Skeletal muscle satellite cell (primary cell): ENCODE measurements at regions not wholly inside any gene's neighbourhood (a gene's known extent, or its start where the extent isn't known, plus 50 kb on each side); places are given as distances from the start of the nearest gene placed in this dataset.
"Not testable (repeated sequence)": the region's sequence is repeated elsewhere in the genome, so short reads cannot be mapped to it uniquely, and the experiment has no call there.

Experiments
- H3K27me3 ChIP-seq: 2 replicates; pipeline ENCODE4 v1.7.0; 2013; ENCODE audit warnings: low read length; ENCODE audit not compliant: control insufficient read depth, insufficient read depth
- H3K36me3 ChIP-seq: 2 replicates; pipeline ENCODE4 v1.7.0; 2013; ENCODE audit warnings: mild to moderate bottlenecking, control low read depth, low read length; ENCODE audit not compliant: insufficient read depth
- H3K4me1 ChIP-seq: 2 replicates; pipeline ENCODE4 v1.7.0; 2013; ENCODE audit warnings: low read length; ENCODE audit not compliant: control insufficient read depth, insufficient read depth
- H3K4me2 ChIP-seq: 2 replicates; pipeline ENCODE4 v1.7.0; 2013; ENCODE audit warnings: mild to moderate bottlenecking, low read length
- H3K4me3 ChIP-seq: 2 replicates; pipeline ENCODE4 v1.7.0; 2013; ENCODE audit warnings: low read length
- H3K9ac ChIP-seq: 2 replicates; pipeline ENCODE4 v1.7.0; 2013; ENCODE audit warnings: mild to moderate bottlenecking, low read depth, low read length, moderate library complexity
- H3K9me3 ChIP-seq: replicated peaks from 2 replicates; pipeline ENCODE4 v1.7.0; 2013; ENCODE audit warnings: mild to moderate bottlenecking, control low read depth, low read length

DNA sequence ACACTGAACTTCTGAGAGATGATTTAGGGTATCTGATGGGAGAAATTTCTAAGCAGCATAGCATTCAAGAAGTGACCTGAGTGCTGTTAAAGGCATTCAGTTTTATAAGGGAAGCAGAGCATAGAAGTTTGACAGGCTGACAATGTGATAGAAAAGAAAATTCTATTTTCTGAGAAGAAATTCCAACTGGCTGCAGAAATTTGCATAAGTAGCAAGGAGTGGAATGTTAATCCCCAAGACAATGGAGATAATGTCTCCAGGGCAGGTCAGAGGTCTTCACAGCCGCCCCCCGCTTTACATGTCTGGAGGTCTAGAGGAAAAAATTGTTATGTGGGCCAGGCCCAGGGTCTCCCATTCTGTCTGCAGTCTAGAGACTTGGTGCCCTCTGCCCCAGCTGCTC, 1361.8 kb upstream of the EYS start:
- Histone ChIP-seq H3K36me3 (no peaks in the 10 kb centered on the region), H3K9ac (no peak overlapping the region), H3K9me3 (peaks cover 3% of the 10 kb centered on the region), H3K4me2 (no peak overlapping the region), H3K4me1 (no peaks in the 10 kb centered on the region), H3K4me3 (no peak overlapping the region), H3K27me3 (no peaks in the 10 kb centered on the region)

DNA sequence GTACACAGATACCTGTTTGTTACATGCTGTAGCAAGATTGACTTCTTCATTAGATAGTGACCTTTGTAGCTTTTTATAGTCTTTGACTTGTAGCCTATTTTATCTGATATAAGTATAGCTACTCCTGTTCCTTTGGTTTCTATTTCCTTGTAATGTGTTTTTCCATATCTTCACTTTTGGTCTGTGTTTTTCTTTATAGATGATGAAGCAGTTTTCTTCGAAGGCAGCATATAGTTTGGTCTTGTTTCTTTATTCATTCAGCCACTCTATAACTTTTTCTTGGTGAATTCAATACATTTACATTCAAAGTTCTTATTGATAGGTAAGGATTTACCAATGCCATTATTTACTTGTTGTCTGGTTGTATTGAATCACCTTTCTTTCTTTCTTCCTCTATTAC, 1357.3 kb upstream of the EYS start:
- Histone ChIP-seq H3K4me3 (no peak overlapping the region), H3K4me2 (no peak overlapping the region), H3K9ac (no peak overlapping the region), H3K9me3 (peaks cover 3% of the 10 kb centered on the region), H3K27me3 (no peaks in the 10 kb centered on the region), H3K36me3 (no peaks in the 10 kb centered on the region), H3K4me1 (no peaks in the 10 kb centered on the region)

DNA sequence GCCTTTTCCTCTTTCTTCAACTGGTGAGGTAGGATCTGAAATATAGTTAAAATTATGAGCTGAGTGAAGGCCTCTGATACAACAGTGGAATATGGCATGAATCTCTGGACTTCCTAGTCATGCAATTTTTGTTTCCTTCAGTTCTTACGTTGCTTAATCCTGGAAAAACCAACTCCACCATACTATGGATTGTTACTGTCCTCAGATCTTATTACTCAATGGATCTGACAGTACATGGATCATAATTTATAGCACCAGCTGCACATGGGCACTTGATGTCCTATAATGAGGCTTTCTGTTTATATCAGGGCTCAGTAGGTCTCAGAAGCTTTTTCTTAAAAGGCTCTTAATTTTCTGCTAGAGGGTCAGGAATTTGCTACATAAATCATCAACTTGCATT, 1341.0 kb upstream of the EYS start:
- Histone ChIP-seq H3K9ac (no peak overlapping the region), H3K4me1 (no peaks in the 10 kb centered on the region), H3K4me2 (no peak overlapping the region), H3K9me3 (no peaks in the 10 kb centered on the region), H3K27me3 (no peaks in the 10 kb centered on the region), H3K36me3 (no peaks in the 10 kb centered on the region), H3K4me3 (no peak overlapping the region)

DNA sequence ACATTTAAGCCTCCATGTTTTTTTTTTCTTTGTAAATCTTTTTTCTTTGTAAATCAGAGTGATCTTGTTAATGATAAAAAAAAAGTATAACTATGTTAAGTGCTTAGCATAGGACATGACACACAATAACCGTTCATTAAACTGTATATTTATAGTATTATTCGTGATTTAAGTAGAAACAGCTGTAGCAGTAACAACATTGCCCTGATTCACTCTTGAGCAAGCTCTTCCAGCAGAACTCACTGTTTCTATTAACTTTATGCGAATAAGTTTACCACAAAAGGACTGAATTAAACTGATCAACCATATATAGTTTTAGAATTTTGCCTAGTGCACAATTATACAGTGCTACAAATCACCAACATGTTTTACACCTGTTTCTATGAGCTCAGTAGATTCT, 1338.0 kb upstream of the EYS start:
- no peak overlapping the region for H3K4me3 ChIP-seq
- H3K27me3 ChIP-seq: no peaks in the 10 kb centered on the region
- no peak overlapping the region for H3K4me2 ChIP-seq
- H3K4me1 ChIP-seq: no peaks in the 10 kb centered on the region
- no peaks in the 10 kb centered on the region for H3K9me3 ChIP-seq
- no peak overlapping the region for H3K9ac ChIP-seq
- no peaks in the 10 kb centered on the region for H3K36me3 ChIP-seq

DNA sequence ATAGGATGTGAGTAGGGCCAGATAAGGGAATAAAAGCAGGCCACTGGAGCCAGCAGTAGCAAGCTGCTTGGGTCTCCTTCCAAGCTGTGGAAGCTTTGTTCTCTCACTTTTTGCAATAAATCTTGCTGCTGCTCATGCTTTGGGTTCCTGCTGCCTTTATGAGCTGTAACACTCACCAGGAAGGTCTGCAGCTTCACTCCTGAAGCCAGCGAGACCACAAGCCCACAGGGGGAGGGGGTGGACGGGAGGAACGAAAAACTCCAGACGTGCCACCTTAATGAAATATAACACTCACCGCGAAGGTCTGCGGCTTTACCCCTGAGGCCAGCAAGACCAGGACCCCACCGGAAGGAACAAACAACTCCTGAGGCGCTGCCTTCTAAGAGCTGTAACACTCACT, 1324.4 kb upstream of the EYS start:
- no peak overlapping the region for H3K4me2 ChIP-seq
- H3K4me3 ChIP-seq: no peak overlapping the region
- no peaks in the 10 kb centered on the region for H3K27me3 ChIP-seq
- peaks cover 2% of the 10 kb centered on the region for H3K9me3 ChIP-seq
- no peaks in the 10 kb centered on the region for H3K4me1 ChIP-seq
- no peak overlapping the region for H3K9ac ChIP-seq
- H3K36me3 ChIP-seq: no peaks in the 10 kb centered on the region

DNA sequence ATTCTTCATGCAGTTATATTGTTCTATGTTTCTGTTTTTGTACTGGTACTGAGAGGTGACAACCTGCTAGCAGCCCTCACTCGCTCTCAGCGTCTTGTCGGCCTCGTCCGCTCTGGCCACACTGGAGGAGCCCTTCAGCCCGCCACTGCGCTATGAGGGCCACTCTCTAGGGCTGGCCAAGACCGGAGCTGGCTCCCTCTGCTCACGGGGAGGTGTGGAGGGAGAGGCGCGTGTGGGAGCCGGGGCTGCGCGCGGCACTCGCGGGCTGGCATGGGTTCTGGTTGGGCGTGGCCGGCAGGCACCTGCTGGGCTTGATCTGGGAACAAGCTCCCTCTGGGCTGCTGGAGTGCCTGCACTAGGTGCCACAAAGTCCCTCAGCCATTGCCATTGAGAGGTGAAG, 1323.8 kb upstream of the EYS start:
- H3K9ac ChIP-seq: no peak overlapping the region
- no peaks in the 10 kb centered on the region for H3K36me3 ChIP-seq
- H3K4me1 ChIP-seq: no peaks in the 10 kb centered on the region
- no peak overlapping the region for H3K4me2 ChIP-seq
- peaks cover 2% of the 10 kb centered on the region for H3K9me3 ChIP-seq
- H3K27me3 ChIP-seq: no peaks in the 10 kb centered on the region
- no peak overlapping the region for H3K4me3 ChIP-seq

DNA sequence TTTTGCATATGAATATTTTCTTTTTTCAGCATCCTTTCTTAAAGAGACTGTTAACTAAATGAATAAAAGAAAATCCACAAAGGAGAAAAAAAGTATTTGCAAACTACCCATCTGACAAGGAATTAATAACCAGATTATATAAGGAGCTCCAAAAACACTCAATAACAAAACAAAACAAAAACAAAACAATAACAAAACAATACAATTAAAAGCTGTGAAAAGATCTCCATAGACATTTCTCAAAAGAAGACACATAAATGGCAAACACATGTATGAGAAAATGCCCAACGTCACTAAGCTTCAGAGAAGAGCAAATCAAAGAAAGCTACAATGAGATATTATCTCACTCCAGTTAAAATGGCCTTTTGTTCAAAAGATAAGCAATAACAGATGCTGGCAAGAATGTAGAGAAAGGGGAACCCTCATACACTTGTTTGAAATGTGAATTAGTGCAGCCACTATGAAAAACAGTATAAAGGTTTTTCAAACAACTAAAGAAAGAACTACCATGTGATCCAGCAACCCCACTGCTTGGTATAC, 1310.0 kb upstream of the EYS start:
- Histone ChIP-seq H3K4me2 (no peak overlapping the region), H3K36me3 (no peaks in the 10 kb centered on the region), H3K9me3 (peaks cover 4% of the 10 kb centered on the region), H3K9ac (no peak overlapping the region), H3K4me1 (no peaks in the 10 kb centered on the region), H3K27me3 (no peaks in the 10 kb centered on the region), H3K4me3 (no peak overlapping the region)

DNA sequence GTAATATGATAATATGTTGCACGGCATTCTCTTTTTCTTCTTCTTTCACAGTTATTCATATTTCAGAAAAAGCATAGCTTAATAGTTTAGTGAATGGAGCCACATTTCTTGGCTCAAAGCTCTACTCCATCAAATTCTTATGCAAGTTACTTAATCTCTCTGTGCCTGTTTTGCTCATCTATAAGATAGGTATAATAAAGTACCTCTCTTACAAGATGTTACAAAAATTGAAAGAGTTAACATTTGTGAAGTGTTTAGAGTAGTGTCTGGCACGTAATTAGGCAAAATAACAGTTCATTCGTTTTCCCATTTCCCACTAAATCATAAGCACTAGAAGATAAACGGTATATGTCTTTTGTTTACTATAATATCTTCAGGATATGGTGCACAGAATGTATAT, 1304.4 kb upstream of the EYS start:
- H3K9ac ChIP-seq: no peak overlapping the region
- no peaks in the 10 kb centered on the region for H3K36me3 ChIP-seq
- peaks cover 6% of the 10 kb centered on the region for H3K9me3 ChIP-seq
- no peaks in the 10 kb centered on the region for H3K27me3 ChIP-seq
- no peak overlapping the region for H3K4me3 ChIP-seq
- H3K4me2 ChIP-seq: no peak overlapping the region
- no peaks in the 10 kb centered on the region for H3K4me1 ChIP-seq

DNA sequence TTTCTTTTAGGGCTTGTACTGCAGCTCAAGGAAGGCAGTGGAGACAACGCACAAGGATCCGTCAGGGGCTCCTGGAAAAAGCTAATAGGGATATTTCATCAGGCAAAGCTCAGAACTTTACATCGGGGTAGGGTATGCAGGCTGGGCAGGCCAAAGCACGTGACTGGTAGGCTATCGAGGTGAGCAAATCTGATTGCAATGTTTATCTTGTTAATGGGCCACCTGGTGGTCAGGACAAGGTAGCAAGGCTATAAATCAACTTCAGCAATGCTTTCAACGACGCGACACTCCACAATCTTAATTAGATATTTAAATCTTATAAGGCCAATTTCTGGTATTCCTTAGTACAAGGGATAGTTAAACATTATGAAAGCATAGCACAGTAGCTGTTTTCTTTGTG, 1302.8 kb upstream of the EYS start:
- H3K27me3 ChIP-seq: no peaks in the 10 kb centered on the region
- no peak overlapping the region for H3K4me3 ChIP-seq
- no peak overlapping the region for H3K9ac ChIP-seq
- no peaks in the 10 kb centered on the region for H3K36me3 ChIP-seq
- H3K4me1 ChIP-seq: no peaks in the 10 kb centered on the region
- no peak overlapping the region for H3K4me2 ChIP-seq
- peaks cover 3% of the 10 kb centered on the region for H3K9me3 ChIP-seq

DNA sequence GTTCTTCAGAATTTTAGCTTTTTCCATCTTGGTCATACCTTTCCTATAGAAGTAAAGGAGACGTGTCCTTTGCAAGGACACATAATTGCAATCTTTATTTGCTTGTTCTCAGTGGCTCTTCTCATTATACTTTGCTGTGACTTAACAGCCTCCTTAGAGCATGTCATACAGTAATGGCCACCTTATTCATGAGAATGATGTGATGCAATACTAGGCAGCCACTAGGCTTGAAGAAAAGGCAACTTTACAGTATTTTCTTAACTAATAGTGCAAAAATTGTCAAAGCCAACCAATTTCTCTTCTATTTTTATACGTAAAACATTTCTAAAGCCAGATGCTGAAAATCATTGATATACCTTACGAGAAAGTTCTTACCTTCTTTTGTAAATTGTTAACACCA, 1296.8 kb upstream of the EYS start:
- Histone ChIP-seq H3K27me3 (no peaks in the 10 kb centered on the region), H3K9ac (no peak overlapping the region), H3K9me3 (no peaks in the 10 kb centered on the region), H3K4me2 (no peak overlapping the region), H3K36me3 (no peaks in the 10 kb centered on the region), H3K4me3 (no peak overlapping the region), H3K4me1 (no peaks in the 10 kb centered on the region)

DNA sequence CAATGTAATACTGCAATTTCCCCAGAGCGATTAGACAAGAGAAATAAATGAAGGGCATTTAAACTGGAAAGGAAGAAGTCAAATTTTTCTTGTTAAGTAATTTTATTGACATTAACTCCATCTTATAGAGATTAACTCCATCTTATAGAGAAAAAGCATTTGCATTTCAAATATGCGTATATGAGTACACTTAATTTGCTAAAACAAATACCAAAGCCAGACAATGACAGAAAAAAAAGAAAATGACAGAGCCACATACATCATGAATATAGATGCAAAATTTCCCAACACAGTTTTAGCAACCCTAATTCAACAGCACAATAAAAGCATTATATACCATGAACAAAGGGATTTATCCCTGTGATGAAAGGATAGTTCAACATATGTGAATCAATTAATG, 1293.1 kb upstream of the EYS start:
- no peak overlapping the region for H3K4me2 ChIP-seq
- H3K27me3 ChIP-seq: no peaks in the 10 kb centered on the region
- no peaks in the 10 kb centered on the region for H3K4me1 ChIP-seq

DNA sequence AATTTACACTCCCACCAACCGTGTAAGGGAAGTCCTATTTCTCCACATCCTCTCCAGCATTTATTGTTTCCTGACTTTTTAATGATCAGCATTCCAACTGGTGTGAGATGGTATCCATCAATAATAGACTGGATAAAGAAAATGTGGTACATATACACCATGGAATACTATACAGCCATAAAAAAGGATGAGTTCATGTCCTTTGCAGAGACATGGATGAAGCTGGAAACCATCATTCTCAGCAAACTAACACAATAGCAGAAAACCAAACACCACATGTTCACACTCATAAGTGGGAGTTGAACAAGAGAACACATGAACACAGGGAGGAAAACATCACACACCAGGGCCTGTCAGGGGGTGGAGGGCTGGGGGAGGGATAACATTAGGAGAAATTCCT, 1290.6 kb upstream of the EYS start:
- not testable (repeated sequence) for H3K4me3 ChIP-seq, H3K9me3 ChIP-seq, H3K27me3 ChIP-seq, H3K4me1 ChIP-seq, H3K9ac ChIP-seq, H3K4me2 ChIP-seq, H3K36me3 ChIP-seq

More for the DNA sequence above, 1293.1 kb upstream of the EYS start:
- no peak overlapping the region for H3K9ac ChIP-seq
- H3K9me3 ChIP-seq: no peaks in the 10 kb centered on the region
- H3K36me3 ChIP-seq: no peaks in the 10 kb centered on the region
- H3K4me3 ChIP-seq: no peak overlapping the region
